ENCODE measurements at regions not wholly inside any gene's neighbourhood (a gene's known extent, or its start where the extent isn't known, plus 50 kb on each side); places are given as distances from the start of the nearest gene placed in this dataset.

- Histone ChIP-seq H3K4me1 (no peaks in the 10 kb centered on the region), H3K27me3 (no peaks in the 10 kb centered on the region), H3K4me3 (ENCODE audit: low read depth, low read length) (no peak overlapping the region), H3K9me3 (no peaks in the 10 kb centered on the region), H3K36me3 (no peaks in the 10 kb centered on the region)
- TF ChIP-seq CTCF (IDR thresholded peaks at IDR 0.05; ENCODE audit: low read depth, low read length): no peak
- DNase-seq: no peak
Measured at GRCh38 chr14:41120402-41120801, 486.3 kb upstream of the LRFN5 start.

- no peak for TF ChIP-seq CTCF (IDR thresholded peaks at IDR 0.05; ENCODE audit: low read depth, low read length)
- DNase-seq: no peak
Measured at GRCh38 chr14:41096131-41096530, 510.5 kb upstream of the LRFN5 start.

GRCh38 chr14:41087056-41087455 is 519.6 kb upstream of the LRFN5 start:
- no peak for DNase-seq
- H3K4me1 ChIP-seq: no peaks in the 10 kb centered on the region
- H3K27me3 ChIP-seq: no peaks in the 10 kb centered on the region
- H3K9me3 ChIP-seq: no peaks in the 10 kb centered on the region; the same call in 1 of the 2 replicates
- TF ChIP-seq CTCF (IDR thresholded peaks at IDR 0.05; ENCODE audit: low read depth, low read length): no peak
- no peaks in the 10 kb centered on the region for H3K36me3 ChIP-seq
- no peak overlapping the region for H3K4me3 ChIP-seq (ENCODE audit: low read depth, low read length)

More at GRCh38 chr14:41096131-41096530, 510.5 kb upstream of the LRFN5 start:
- Histone ChIP-seq H3K9me3 (no peaks in the 10 kb centered on the region), H3K27me3 (no peaks in the 10 kb centered on the region), H3K4me1 (no peaks in the 10 kb centered on the region), H3K4me3 (ENCODE audit: low read depth, low read length) (no peak overlapping the region), H3K36me3 (no peaks in the 10 kb centered on the region)

GRCh38 chr14:41073544-41073943 is 533.1 kb upstream of the LRFN5 start:
- Histone ChIP-seq H3K36me3 (no peaks in the 10 kb centered on the region), H3K27me3 (no peaks in the 10 kb centered on the region), H3K4me3 (ENCODE audit: low read depth, low read length) (no peak overlapping the region), H3K4me1 (no peaks in the 10 kb centered on the region), H3K9me3 (no peaks in the 10 kb centered on the region)
- DNase-seq: no peak
- no peak for TF ChIP-seq CTCF (IDR thresholded peaks at IDR 0.05; ENCODE audit: low read depth, low read length)

- Histone ChIP-seq H3K4me3 (ENCODE audit: low read depth, low read length) (no peak overlapping the region), H3K9me3 (no peaks in the 10 kb centered on the region), H3K4me1 (no peaks in the 10 kb centered on the region), H3K36me3 (no peaks in the 10 kb centered on the region), H3K27me3 (no peaks in the 10 kb centered on the region)
- no peak for DNase-seq
- no peak for TF ChIP-seq CTCF (IDR thresholded peaks at IDR 0.05; ENCODE audit: low read depth, low read length)
Measured at GRCh38 chr14:41072776-41073175, 533.9 kb upstream of the LRFN5 start.

- no peak for TF ChIP-seq CTCF (IDR thresholded peaks at IDR 0.05; ENCODE audit: low read depth, low read length)
- Histone ChIP-seq H3K27me3 (no peaks in the 10 kb centered on the region), H3K4me3 (ENCODE audit: low read depth, low read length) (no peak overlapping the region), H3K9me3 (no peaks in the 10 kb centered on the region), H3K36me3 (no peaks in the 10 kb centered on the region), H3K4me1 (no peaks in the 10 kb centered on the region)
- DNase-seq: no peak
Measured at GRCh38 chr14:41071351-41071750, 535.3 kb upstream of the LRFN5 start.

Measured in BE2C (cell line).